HG03354 (cell line): ENCODE measurements at regions not wholly inside any gene's neighbourhood (a gene's known extent, or its start where the extent isn't known, plus 50 kb on each side); places are given as distances from the start of the nearest gene placed in this dataset.
"Not testable (repeated sequence)": the region's sequence is repeated elsewhere in the genome, so short reads cannot be mapped to it uniquely, and the experiment has no call there.

Experiments
- ATAC-seq: cut with Tn5 transposase; IDR thresholded peaks from one replicate; pipeline ENCODE4 v1.9.1; 2021; ENCODE audit warnings: mild to moderate bottlenecking; ENCODE audit not compliant: unreplicated experiment, poor library complexity, severe bottlenecking

GRCh38 chr2:8609357-8609811 is 72.5 kb upstream of the ID2 start:
- no peak for ATAC-seq

GRCh38 chr2:8610775-8611174 is 71.1 kb upstream of the ID2 start:
- ATAC-seq = not testable (repeated sequence)

- no peak for ATAC-seq
Measured at GRCh38 chr2:8611246-8611645, 70.6 kb upstream of the ID2 start.

- no peak for ATAC-seq
Measured at GRCh38 chr2:8611700-8612099, 70.2 kb upstream of the ID2 start.

- no peak for ATAC-seq
Measured at GRCh38 chr2:8612734-8613179, 69.1 kb upstream of the ID2 start.

GRCh38 chr2:8613207-8613999 is 68.5 kb upstream of the ID2 start:
- ATAC-seq = not testable (repeated sequence)

- no peak for ATAC-seq
Measured at GRCh38 chr2:8614646-8615045, 67.2 kb upstream of the ID2 start.

GRCh38 chr2:8615252-8615575 is 66.6 kb upstream of the ID2 start:
- ATAC-seq = no peak

GRCh38 chr2:8615576-8616281 is 66.1 kb upstream of the ID2 start:
- no peak for ATAC-seq

- no peak for ATAC-seq
Measured at GRCh38 chr2:8617048-8617447, 64.8 kb upstream of the ID2 start.

GRCh38 chr2:8617590-8617989 is 64.3 kb upstream of the ID2 start:
- no peak for ATAC-seq

- ATAC-seq = no peak
Measured at GRCh38 chr2:8619071-8619470, 62.8 kb upstream of the ID2 start.

- ATAC-seq = no peak
Measured at GRCh38 chr2:8620611-8621382, 61.1 kb upstream of the ID2 start.

GRCh38 chr2:8622199-8622911 is 59.5 kb upstream of the ID2 start:
- ATAC-seq = no peak

GRCh38 chr2:8622924-8623465 is 58.9 kb upstream of the ID2 start:
- no peak for ATAC-seq

GRCh38 chr2:8623576-8623957 is 58.3 kb upstream of the ID2 start:
- no peak for ATAC-seq

GRCh38 chr2:8623958-8624591 is 57.8 kb upstream of the ID2 start:
- ATAC-seq = no peak

- no peak for ATAC-seq
Measured at GRCh38 chr2:8624855-8625398, 56.9 kb upstream of the ID2 start.
